ENCODE measurements at regions not wholly inside any gene's neighbourhood (a gene's known extent, or its start where the extent isn't known, plus 50 kb on each side); places are given as distances from the start of the nearest gene placed in this dataset.

DNA sequence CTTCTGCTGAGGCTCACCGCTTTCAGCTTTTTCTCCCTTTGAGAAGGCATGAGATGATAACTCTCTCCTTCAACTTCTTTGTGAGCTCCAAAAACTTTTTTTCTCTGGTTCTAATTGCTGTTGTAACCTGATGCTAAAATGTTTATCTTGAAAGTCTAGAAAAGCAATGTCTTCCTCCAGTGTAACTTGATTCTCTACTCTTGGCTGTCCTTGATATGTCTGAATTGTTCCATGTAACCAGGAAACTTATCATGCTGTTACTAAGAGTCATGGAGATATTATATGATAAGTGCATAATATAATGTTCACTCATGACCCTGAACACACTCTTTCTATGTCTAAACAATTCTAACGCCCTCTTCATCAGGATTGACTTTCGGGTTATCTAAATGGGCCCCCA lies 128.0 kb upstream of the ABCA1 start:
- H3K79me1 ChIP-seq (ENCODE audit: low read length): no peaks in the 10 kb centered on the region
- no peaks in the 10 kb centered on the region for H3K79me2 ChIP-seq (ENCODE audit: control insufficient read depth, insufficient read depth, low read length)
- DNase-seq: no peak
- H3K27me3 ChIP-seq (ENCODE audit: insufficient read depth, low read length, poor library complexity): no peaks in the 10 kb centered on the region
- H3K4me1 ChIP-seq (ENCODE audit: control insufficient read depth, low read depth, low read length): no peaks in the 10 kb centered on the region
- H3K36me3 ChIP-seq (ENCODE audit: control insufficient read depth, insufficient read depth, low read length): no peaks in the 10 kb centered on the region
- no peak overlapping the region for H2BK15ac ChIP-seq (replicated peaks; ENCODE audit: low read depth)
- H3K4me2 ChIP-seq (ENCODE audit: low read length): no peak overlapping the region
- H3K4ac ChIP-seq (ENCODE audit: low read depth, low read length): no peak overlapping the region
- no peak overlapping the region for H3K9ac ChIP-seq (ENCODE audit: low read length)
- H3K56ac ChIP-seq (ENCODE audit: low read length): no peak overlapping the region
- no peak overlapping the region for H3K18ac ChIP-seq (ENCODE audit: low read length)
- no peak overlapping the region for H3K4me3 ChIP-seq (ENCODE audit: low read length)
- H2BK120ac ChIP-seq (ENCODE audit: low read depth, low read length): no peak overlapping the region
- no peak overlapping the region for H2BK5ac ChIP-seq (ENCODE audit: low read length)
- H3K23ac ChIP-seq (ENCODE audit: low read length): no peak overlapping the region
- no peak overlapping the region for H4K5ac ChIP-seq (ENCODE audit: low read length)
- no CpG with 5 or more reads among the region's 3 CpGs for WGBS (ENCODE audit: extremely low coverage, insufficient coverage, low lambda C conversion rate)
- no peak overlapping the region for H4K8ac ChIP-seq (ENCODE audit: low read depth, low read length)
- H3K27ac ChIP-seq (ENCODE audit: low read depth, low read length): no peak overlapping the region
- H2AK5ac ChIP-seq (ENCODE audit: low read length): no peak overlapping the region

DNA sequence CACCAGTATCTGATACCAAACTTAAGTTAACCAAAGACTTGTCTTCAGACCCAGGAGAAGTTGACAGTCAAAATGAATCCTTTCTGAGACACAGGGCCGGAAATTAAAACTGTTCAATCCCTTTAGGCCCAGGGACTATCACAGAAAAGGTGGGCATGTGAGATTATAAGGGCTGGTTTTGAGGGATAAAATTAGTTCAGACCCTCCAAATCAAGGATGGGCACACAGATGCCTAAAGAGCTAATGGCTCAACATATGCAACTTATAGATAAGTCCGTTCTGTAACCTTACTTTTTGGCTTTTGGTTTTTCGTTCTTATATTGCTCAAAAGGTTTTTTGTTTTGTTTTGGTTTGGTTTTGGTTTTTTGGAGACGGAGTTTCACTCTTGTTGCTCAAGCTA lies 129.6 kb upstream of the ABCA1 start:
- H2BK15ac ChIP-seq (replicated peaks; ENCODE audit: low read depth): no peak overlapping the region
- no peak overlapping the region for H3K56ac ChIP-seq (ENCODE audit: low read length)
- no peak overlapping the region for H2BK5ac ChIP-seq (ENCODE audit: low read length)
- no peaks in the 10 kb centered on the region for H3K36me3 ChIP-seq (ENCODE audit: control insufficient read depth, insufficient read depth, low read length)
- H3K27ac ChIP-seq (ENCODE audit: low read depth, low read length): no peak overlapping the region
- H2BK120ac ChIP-seq (ENCODE audit: low read depth, low read length): no peak overlapping the region
- no peak overlapping the region for H3K4me3 ChIP-seq (ENCODE audit: low read length)
- no peak overlapping the region for H3K4me2 ChIP-seq (ENCODE audit: low read length)
- no peaks in the 10 kb centered on the region for H3K79me1 ChIP-seq (ENCODE audit: low read length)
- no peak overlapping the region for H2AK5ac ChIP-seq (ENCODE audit: low read length)
- no CpG with 5 or more reads among the region's 4 CpGs for WGBS (ENCODE audit: extremely low coverage, insufficient coverage, low lambda C conversion rate)
- no peaks in the 10 kb centered on the region for H3K79me2 ChIP-seq (ENCODE audit: control insufficient read depth, insufficient read depth, low read length)
- no peak for DNase-seq
- no peaks in the 10 kb centered on the region for H3K4me1 ChIP-seq (ENCODE audit: control insufficient read depth, low read depth, low read length)
- H3K18ac ChIP-seq (ENCODE audit: low read length): no peak overlapping the region
- H4K5ac ChIP-seq (ENCODE audit: low read length): no peak overlapping the region
- H3K27me3 ChIP-seq (ENCODE audit: insufficient read depth, low read length, poor library complexity): no peaks in the 10 kb centered on the region
- H3K4ac ChIP-seq (ENCODE audit: low read depth, low read length): no peak overlapping the region
- no peak overlapping the region for H3K23ac ChIP-seq (ENCODE audit: low read length)
- no peak overlapping the region for H3K9ac ChIP-seq (ENCODE audit: low read length)
- H4K8ac ChIP-seq (ENCODE audit: low read depth, low read length): no peak overlapping the region

DNA sequence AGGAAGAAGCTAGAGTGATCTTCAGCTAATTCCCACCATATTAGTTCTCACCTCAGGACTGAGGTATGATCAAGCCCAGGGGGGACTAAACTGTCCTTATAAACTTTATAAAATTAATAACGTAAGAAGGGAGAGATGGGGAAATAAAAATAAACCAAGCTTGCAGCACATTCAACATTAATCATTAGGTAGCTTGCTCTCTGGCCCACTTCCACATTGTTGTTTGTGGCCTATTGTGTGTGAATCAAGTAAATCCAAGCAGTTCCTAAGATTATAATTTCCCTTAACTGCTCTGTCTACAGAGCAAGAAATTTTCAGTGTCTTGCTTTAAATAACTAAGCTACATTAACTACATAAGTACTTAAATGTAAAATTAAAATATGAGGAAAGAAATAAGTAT lies 131.3 kb upstream of the ABCA1 start:
- no peaks in the 10 kb centered on the region for H3K36me3 ChIP-seq (ENCODE audit: control insufficient read depth, insufficient read depth, low read length)
- H2BK15ac ChIP-seq (replicated peaks; ENCODE audit: low read depth): no peak overlapping the region
- H2BK5ac ChIP-seq (ENCODE audit: low read length): no peak overlapping the region
- DNase-seq: no peak
- no peak overlapping the region for H3K27ac ChIP-seq (ENCODE audit: low read depth, low read length)
- no peak overlapping the region for H3K4ac ChIP-seq (ENCODE audit: low read depth, low read length)
- H3K79me2 ChIP-seq (ENCODE audit: control insufficient read depth, insufficient read depth, low read length): no peaks in the 10 kb centered on the region
- H3K4me3 ChIP-seq (ENCODE audit: low read length): no peak overlapping the region
- H3K56ac ChIP-seq (ENCODE audit: low read length): no peak overlapping the region
- H4K5ac ChIP-seq (ENCODE audit: low read length): no peak overlapping the region
- H3K23ac ChIP-seq (ENCODE audit: low read length): no peak overlapping the region
- H3K18ac ChIP-seq (ENCODE audit: low read length): no peak overlapping the region
- no peak overlapping the region for H2AK5ac ChIP-seq (ENCODE audit: low read length)
- no peak overlapping the region for H3K9ac ChIP-seq (ENCODE audit: low read length)
- no peaks in the 10 kb centered on the region for H3K79me1 ChIP-seq (ENCODE audit: low read length)
- H3K4me2 ChIP-seq (ENCODE audit: low read length): no peak overlapping the region
- H4K8ac ChIP-seq (ENCODE audit: low read depth, low read length): no peak overlapping the region
- H3K27me3 ChIP-seq (ENCODE audit: insufficient read depth, low read length, poor library complexity): no peaks in the 10 kb centered on the region
- H3K4me1 ChIP-seq (ENCODE audit: control insufficient read depth, low read depth, low read length): no peaks in the 10 kb centered on the region
- no CpG with 5 or more reads among the region's 1 CpG for WGBS (ENCODE audit: extremely low coverage, insufficient coverage, low lambda C conversion rate)
- H2BK120ac ChIP-seq (ENCODE audit: low read depth, low read length): no peak overlapping the region

DNA sequence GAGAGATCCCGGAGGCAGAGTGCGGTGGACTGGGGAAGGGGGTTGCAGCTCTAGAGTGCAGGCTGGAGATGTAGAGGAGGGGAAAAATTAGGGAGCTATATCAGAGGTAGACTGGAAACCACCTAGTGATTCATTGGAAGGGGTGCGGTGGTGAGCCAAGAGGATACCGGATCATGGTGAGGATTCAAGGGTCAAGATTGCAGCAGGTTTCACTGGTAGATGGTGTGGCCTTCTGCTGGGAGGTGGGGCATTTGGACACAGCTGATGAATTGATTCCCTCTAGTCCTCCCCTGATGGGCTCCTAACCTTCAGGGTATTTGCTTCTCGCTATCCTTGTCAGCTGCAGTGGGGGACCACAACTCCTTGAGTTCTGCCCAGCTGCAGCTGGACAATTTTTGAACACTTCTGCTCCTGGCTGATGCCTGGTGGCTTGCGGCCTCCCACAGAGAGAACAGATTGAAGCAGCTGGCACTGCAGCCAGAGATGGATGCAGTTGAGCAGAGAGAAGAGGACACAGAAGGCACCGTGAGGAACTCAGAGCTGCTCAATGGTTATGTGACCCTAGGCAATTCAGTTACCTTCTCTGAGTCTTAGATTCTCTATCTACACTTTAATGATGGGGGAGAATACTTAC lies 134.4 kb upstream of the ABCA1 start:
- H4K8ac ChIP-seq (ENCODE audit: low read depth, low read length): no peak overlapping the region
- H2AK5ac ChIP-seq (ENCODE audit: low read length): no peak overlapping the region
- no peak overlapping the region for H4K5ac ChIP-seq (ENCODE audit: low read length)
- no peaks in the 10 kb centered on the region for H3K79me2 ChIP-seq (ENCODE audit: control insufficient read depth, insufficient read depth, low read length)
- H3K4ac ChIP-seq (ENCODE audit: low read depth, low read length): no peak overlapping the region
- no peak overlapping the region for H3K27ac ChIP-seq (ENCODE audit: low read depth, low read length)
- H3K4me2 ChIP-seq (ENCODE audit: low read length): no peak overlapping the region
- DNase-seq: no peak
- H3K18ac ChIP-seq (ENCODE audit: low read length): no peak overlapping the region
- no peak overlapping the region for H3K56ac ChIP-seq (ENCODE audit: low read length)
- no peak overlapping the region for H2BK5ac ChIP-seq (ENCODE audit: low read length)
- no peak overlapping the region for H3K23ac ChIP-seq (ENCODE audit: low read length)
- no peak overlapping the region for H2BK15ac ChIP-seq (replicated peaks; ENCODE audit: low read depth)
- H3K4me3 ChIP-seq (ENCODE audit: low read length): no peak overlapping the region
- H3K79me1 ChIP-seq (ENCODE audit: low read length): no peaks in the 10 kb centered on the region
- H2BK120ac ChIP-seq (ENCODE audit: low read depth, low read length): no peak overlapping the region
- H3K4me1 ChIP-seq (ENCODE audit: control insufficient read depth, low read depth, low read length): no peaks in the 10 kb centered on the region
- H3K9ac ChIP-seq (ENCODE audit: low read length): no peak overlapping the region
- H3K36me3 ChIP-seq (ENCODE audit: control insufficient read depth, insufficient read depth, low read length): no peaks in the 10 kb centered on the region
- no peaks in the 10 kb centered on the region for H3K27me3 ChIP-seq (ENCODE audit: insufficient read depth, low read length, poor library complexity)
- no CpG with 5 or more reads among the region's 7 CpGs for WGBS (ENCODE audit: extremely low coverage, insufficient coverage, low lambda C conversion rate)

DNA sequence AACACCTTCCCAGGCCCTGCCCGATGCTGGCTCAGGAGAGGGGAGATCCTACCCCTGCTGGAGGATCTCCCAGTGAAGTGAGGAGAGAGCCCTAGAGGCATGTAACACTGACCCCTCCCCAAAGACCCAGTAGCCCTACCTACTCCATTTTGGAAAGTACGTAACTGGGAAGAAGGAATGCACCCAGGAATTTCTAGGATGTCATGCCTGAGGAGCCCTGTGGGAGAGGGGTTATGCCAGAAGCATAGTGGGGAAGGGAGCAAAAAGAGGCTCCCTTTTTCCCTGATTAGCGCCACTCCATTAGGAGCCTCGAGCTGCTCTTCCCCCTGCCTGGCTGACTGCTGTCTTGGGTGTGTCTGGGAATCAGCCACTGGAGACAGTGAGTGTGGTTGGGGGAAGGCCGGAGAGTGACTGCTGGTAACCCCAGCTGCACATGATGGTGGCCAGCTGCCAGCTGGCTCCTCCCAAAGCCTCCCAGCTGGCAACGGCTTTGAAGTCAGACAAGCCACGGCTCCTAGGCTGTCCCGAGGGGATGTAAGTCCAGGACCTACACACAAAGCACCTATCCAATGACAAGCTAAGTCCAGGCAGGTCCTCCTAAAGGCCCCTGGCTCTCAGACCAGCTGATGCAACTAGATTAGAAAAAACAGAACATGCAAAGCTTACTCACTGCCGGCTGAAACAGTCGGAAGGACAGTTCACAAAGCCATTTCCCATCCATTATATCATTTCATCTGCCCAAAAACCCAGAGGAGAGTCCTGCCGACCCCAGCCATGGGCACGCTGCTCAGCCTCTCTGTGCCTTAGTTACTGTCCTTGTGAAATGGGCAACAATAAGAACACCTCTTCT lies 136.5 kb upstream of the ABCA1 start:
- WGBS (ENCODE audit: extremely low coverage, insufficient coverage, low lambda C conversion rate): no CpG with 5 or more reads among the region's 12 CpGs
- Histone ChIP-seq H2AK5ac (ENCODE audit: low read length) (no peak overlapping the region), H3K23ac (ENCODE audit: low read length) (no peak overlapping the region), H3K27ac (ENCODE audit: low read depth, low read length) (no peak overlapping the region), H2BK15ac (replicated peaks; ENCODE audit: low read depth) (no peak overlapping the region), H3K79me1 (ENCODE audit: low read length) (no peaks in the 10 kb centered on the region), H2BK120ac (ENCODE audit: low read depth, low read length) (no peak overlapping the region), H4K5ac (ENCODE audit: low read length) (no peak overlapping the region), H3K4me3 (ENCODE audit: low read length) (no peak overlapping the region), H2BK5ac (ENCODE audit: low read length) (no peak overlapping the region), H3K18ac (ENCODE audit: low read length) (no peak overlapping the region), H3K4ac (ENCODE audit: low read depth, low read length) (no peak overlapping the region), H3K79me2 (ENCODE audit: control insufficient read depth, insufficient read depth, low read length) (no peaks in the 10 kb centered on the region), H3K4me1 (ENCODE audit: control insufficient read depth, low read depth, low read length) (no peaks in the 10 kb centered on the region), H3K4me2 (ENCODE audit: low read length) (no peak overlapping the region), H4K8ac (ENCODE audit: low read depth, low read length) (no peak overlapping the region), H3K36me3 (ENCODE audit: control insufficient read depth, insufficient read depth, low read length) (no peaks in the 10 kb centered on the region), H3K27me3 (ENCODE audit: insufficient read depth, low read length, poor library complexity) (no peaks in the 10 kb centered on the region), H3K56ac (ENCODE audit: low read length) (peak overlapping the region; percentile 11), H3K9ac (ENCODE audit: low read length) (no peak overlapping the region)
- DNase-seq: peak; percentile 55

Measured in mesendoderm (in vitro differentiated cells).